MM.1S (cell line): ENCODE measurements at regions not wholly inside any gene's neighbourhood (a gene's known extent, or its start where the extent isn't known, plus 50 kb on each side); places are given as distances from the start of the nearest gene placed in this dataset.

Experiments used
- DNase-seq: peaks from one replicate; pipeline ENCODE4 v3.0.0-alpha.2; 2015
- H2AFZ ChIP-seq: fragments of 300-600 bp; sonication (generic); 2 replicates; pipeline ENCODE4 v1.6.0; 2016; ENCODE audit warnings: antibody characterized with exemption, low read length
- H3F3A ChIP-seq: fragments of 300-600 bp; sonication (generic); 2 replicates; pipeline ENCODE4 v1.6.1; 2016; ENCODE audit warnings: mild to moderate bottlenecking, antibody characterized with exemption, low read length, moderate library complexity, mixed read lengths; ENCODE audit not compliant: insufficient read depth
- H3K27ac ChIP-seq: fragments of 300-600 bp; sonication (generic); 2 replicates; pipeline ENCODE4 v1.5.1; 2016; ENCODE audit warnings: mild to moderate bottlenecking, low read length
- H3K27me3 ChIP-seq: fragments of 300-600 bp; sonication (generic); replicated peaks from 2 replicates; pipeline ENCODE4 v1.6.0; 2016; ENCODE audit warnings: low read length; ENCODE audit not compliant: insufficient read depth
- H3K36me3 ChIP-seq: fragments of 300-600 bp; sonication (generic); replicated peaks from 2 replicates; pipeline ENCODE4 v1.6.1; 2016; ENCODE audit warnings: mild to moderate bottlenecking, low read length, mixed read lengths; ENCODE audit not compliant: insufficient read depth
- H3K4me1 ChIP-seq: fragments of 300-600 bp; sonication (generic); 2 replicates; pipeline ENCODE4 v1.6.1; 2016; ENCODE audit warnings: low read length, mixed read lengths
- H3K4me2 ChIP-seq: fragments of 300-600 bp; sonication (generic); 2 replicates; pipeline ENCODE4 v1.6.0; 2016; ENCODE audit warnings: low read depth, low read length
- H3K4me3 ChIP-seq: fragments of 300-600 bp; sonication (generic); 2 replicates; pipeline ENCODE4 v1.5.1; 2016; ENCODE audit warnings: low read length, mixed read lengths
- H3K79me2 ChIP-seq: fragments of 300-600 bp; sonication (generic); 2 replicates; pipeline ENCODE4 v1.6.1; 2016; ENCODE audit warnings: mixed run types, low read length, mixed read lengths
- H3K9ac ChIP-seq: fragments of 300-600 bp; sonication (generic); 2 replicates; pipeline ENCODE4 v1.6.1; 2016; ENCODE audit warnings: low read length, mixed read lengths
- H3K9me2 ChIP-seq: fragments of 300-600 bp; sonication (generic); replicated peaks from 2 replicates; pipeline ENCODE4 v1.6.1; 2016; ENCODE audit warnings: mild to moderate bottlenecking, low read length, mixed read lengths; ENCODE audit not compliant: insufficient read depth
- H3K9me3 ChIP-seq: fragments of 300-600 bp; sonication (generic); replicated peaks from 2 replicates; pipeline ENCODE4 v1.6.1; 2016; ENCODE audit warnings: mild to moderate bottlenecking, low read length, mixed read lengths; ENCODE audit not compliant: insufficient read depth
- H4K20me1 ChIP-seq: fragments of 300-600 bp; sonication (generic); 2 replicates; pipeline ENCODE4 v1.6.1; 2016; ENCODE audit warnings: mild to moderate bottlenecking, low read length, moderate library complexity, mixed read lengths; ENCODE audit not compliant: insufficient read depth
- CTCF ChIP-seq: fragments of 300-600 bp; sonication (generic); IDR thresholded peaks from 2 replicates; pipeline ENCODE4 v1.5.1; 2016; ENCODE audit warnings: antibody characterized with exemption, low read length, mixed read lengths
- EZH2 ChIP-seq: fragments of 300-600 bp; sonication (generic); optimal IDR thresholded peaks from 2 replicates; pipeline ENCODE3; 2017; ENCODE audit warnings: low read depth, mild to moderate bottlenecking, antibody characterized with exemption, low read length, mixed read lengths
- EZH2phosphoT487 ChIP-seq: fragments of 300-600 bp; sonication (generic); IDR thresholded peaks from 2 replicates; pipeline ENCODE4 v1.6.1; 2018; ENCODE audit warnings: antibody characterized with exemption, low read length

- Histone ChIP-seq H3K4me2 (peak overlapping the region; percentile 91), H2AFZ (peak overlapping the region; percentile 76), H3K9me2 (no peaks in the 10 kb centered on the region), H3F3A (peaks cover 23% of the 10 kb centered on the region), H3K79me2 (no peaks in the 10 kb centered on the region), H3K27me3 (no peaks in the 10 kb centered on the region; the same call in 1 of the 2 replicates), H3K4me1 (peaks cover 32% of the 10 kb centered on the region), H3K9ac (peak overlapping the region; percentile 42), H3K9me3 (no peaks in the 10 kb centered on the region), H4K20me1 (no peaks in the 10 kb centered on the region), H3K27ac (peak overlapping the region; percentile 90), H3K4me3 (peak overlapping the region; percentile 33), H3K36me3 (no peaks in the 10 kb centered on the region)
- TF ChIP-seq EZH2phosphoT487 (no peak), CTCF (no peak), EZH2 (no peak)
- peak; percentile 58 for DNase-seq
Observed at GRCh38 chr10:113983552-113983951, 60.1 kb upstream of the ADRB1 start.

GRCh38 chr10:113985297-113985844, 58.3 kb upstream of the ADRB1 start:
- Histone ChIP-seq H3K36me3 (no peaks in the 10 kb centered on the region), H3K4me2 (no peak overlapping the region), H4K20me1 (no peaks in the 10 kb centered on the region), H3K4me1 (peaks cover 32% of the 10 kb centered on the region), H3K27ac (no peak overlapping the region), H3K9me3 (no peaks in the 10 kb centered on the region), H2AFZ (no peak overlapping the region), H3K79me2 (no peaks in the 10 kb centered on the region), H3K9me2 (no peaks in the 10 kb centered on the region), H3K4me3 (no peak overlapping the region), H3K9ac (no peak overlapping the region), H3F3A (peaks cover 23% of the 10 kb centered on the region), H3K27me3 (peaks cover 8% of the 10 kb centered on the region; the same call in 1 of the 2 replicates)
- no peak for DNase-seq
- TF ChIP-seq EZH2 (no peak), CTCF (no peak), EZH2phosphoT487 (no peak)

GRCh38 chr10:113986316-113986715, 57.4 kb upstream of the ADRB1 start:
- no peaks in the 10 kb centered on the region for H3K79me2 ChIP-seq
- H3K4me2 ChIP-seq = no peak overlapping the region
- peaks cover 30% of the 10 kb centered on the region for H3K4me1 ChIP-seq
- H3K27me3 ChIP-seq = peaks cover 8% of the 10 kb centered on the region; the same call in 1 of the 2 replicates
- no peak overlapping the region for H2AFZ ChIP-seq
- H3K4me3 ChIP-seq = no peak overlapping the region
- H3K36me3 ChIP-seq = no peaks in the 10 kb centered on the region
- no peak for TF ChIP-seq CTCF
- TF ChIP-seq EZH2 = no peak
- TF ChIP-seq EZH2phosphoT487 = no peak
- H3K9ac ChIP-seq = no peak overlapping the region
- no peak overlapping the region for H3K27ac ChIP-seq
- no peaks in the 10 kb centered on the region for H4K20me1 ChIP-seq
- H3K9me2 ChIP-seq = no peaks in the 10 kb centered on the region
- peaks cover 23% of the 10 kb centered on the region for H3F3A ChIP-seq
- no peaks in the 10 kb centered on the region for H3K9me3 ChIP-seq
- DNase-seq = no peak
